ENCODE measurements at regions not wholly inside any gene's neighbourhood (a gene's known extent, or its start where the extent isn't known, plus 50 kb on each side); places are given as distances from the start of the nearest gene placed in this dataset.
A peak's percentile ranks its signal among the peaks of the same experiment; 100 is the strongest.

- no peaks in the 10 kb centered on the region for H3K36me3 ChIP-seq (ENCODE audit: control insufficient read depth in 1 of 2, insufficient read depth in 2 of 2, low read length in 2 of 2)
- no peak overlapping the region for H3K9ac ChIP-seq (ENCODE audit: low read length)
- H4K8ac ChIP-seq (ENCODE audit: low read depth, low read length): no peak overlapping the region
- no peak overlapping the region for H3K4ac ChIP-seq (ENCODE audit: low read depth, low read length)
- peaks cover 3% of the 10 kb centered on the region for H3K9me3 ChIP-seq (ENCODE audit: insufficient read depth, low read depth, low read length)
- no peak overlapping the region for H2BK5ac ChIP-seq (ENCODE audit: low read depth, low read length, poor library complexity)
- H3K4me1 ChIP-seq (ENCODE audit: control insufficient read depth in 1 of 2, insufficient read depth in 2 of 2, low read length in 2 of 2): peaks cover 3 to 4% of the 10 kb centered on the region in 2 experiments
- no peak overlapping the region for H3K4me2 ChIP-seq (ENCODE audit: low read length)
- H3K4me3 ChIP-seq (ENCODE audit: low read depth, low read length): no peak overlapping the region
- no peak overlapping the region for H4K12ac ChIP-seq (ENCODE audit: low read depth, low read length)
- no peak overlapping the region for H2BK12ac ChIP-seq (ENCODE audit: low read length)
- no peak overlapping the region for H2AK5ac ChIP-seq (ENCODE audit: low read length)
- no peak overlapping the region for H2BK120ac ChIP-seq (ENCODE audit: insufficient read depth, low read length, poor library complexity)
- H3K27ac ChIP-seq (ENCODE audit: low read depth, low read length): no peak overlapping the region
- no peak overlapping the region for H3K23ac ChIP-seq (ENCODE audit: low read length)
- H2AFZ ChIP-seq (ENCODE audit: insufficient read depth, low read length, poor library complexity): no peak overlapping the region
- no peak overlapping the region for H3K14ac ChIP-seq (ENCODE audit: low read length)
- no peak overlapping the region for H3K18ac ChIP-seq (ENCODE audit: low read length)
- no peaks in the 10 kb centered on the region for H3K27me3 ChIP-seq (ENCODE audit: insufficient read depth, low read length)
- WGBS (ENCODE audit: extremely low coverage, insufficient coverage, insufficient read length): no CpG with 5 or more reads among the region's 1 CpG
- H3K79me1 ChIP-seq (ENCODE audit: low read length): peaks cover 2% of the 10 kb centered on the region
- no peak overlapping the region for H4K91ac ChIP-seq (ENCODE audit: low read depth, low read length)
- H3K79me2 ChIP-seq (ENCODE audit: control insufficient read depth, insufficient read depth, low read length, poor library complexity): no peaks in the 10 kb centered on the region
- no peak for DNase-seq
These were observed 408.1 kb downstream of the GADD45G start for GRCh38 chr9:90012949-90013348.

- Histone ChIP-seq H3K27ac (ENCODE audit: low read depth, low read length) (no peak overlapping the region), H3K4me2 (ENCODE audit: low read length) (no peak overlapping the region), H3K23ac (ENCODE audit: low read length) (no peak overlapping the region), H4K12ac (ENCODE audit: low read depth, low read length) (no peak overlapping the region), H2BK120ac (ENCODE audit: insufficient read depth, low read length, poor library complexity) (no peak overlapping the region), H4K91ac (ENCODE audit: low read depth, low read length) (no peak overlapping the region), H3K27me3 (ENCODE audit: insufficient read depth, low read length) (no peaks in the 10 kb centered on the region), H4K8ac (ENCODE audit: low read depth, low read length) (no peak overlapping the region), H3K4me1 (ENCODE audit: control insufficient read depth in 1 of 2, insufficient read depth in 2 of 2, low read length in 2 of 2) (no peaks in the 10 kb centered on the region), H3K18ac (ENCODE audit: low read length) (no peak overlapping the region), H3K4ac (ENCODE audit: low read depth, low read length) (no peak overlapping the region), H2BK12ac (ENCODE audit: low read length) (no peak overlapping the region), H2BK5ac (ENCODE audit: low read depth, low read length, poor library complexity) (no peak overlapping the region), H3K36me3 (ENCODE audit: control insufficient read depth in 1 of 2, insufficient read depth in 2 of 2, low read length in 2 of 2) (no peaks in the 10 kb centered on the region), H3K14ac (ENCODE audit: low read length) (no peak overlapping the region), H3K79me2 (ENCODE audit: control insufficient read depth, insufficient read depth, low read length, poor library complexity) (no peaks in the 10 kb centered on the region), H2AFZ (ENCODE audit: insufficient read depth, low read length, poor library complexity) (no peak overlapping the region), H3K9ac (ENCODE audit: low read length) (no peak overlapping the region), H3K4me3 (ENCODE audit: low read depth, low read length) (no peak overlapping the region), H3K9me3 (ENCODE audit: insufficient read depth, low read depth, low read length) (peaks cover 5% of the 10 kb centered on the region), H3K79me1 (ENCODE audit: low read length) (no peaks in the 10 kb centered on the region), H2AK5ac (ENCODE audit: low read length) (no peak overlapping the region)
- WGBS (ENCODE audit: extremely low coverage, insufficient coverage, insufficient read length): no CpG with 5 or more reads among the region's 8 CpGs
- DNase-seq: no peak
These were observed 409.0 kb downstream of the GADD45G start for GRCh38 chr9:90013778-90014177.

DNA sequence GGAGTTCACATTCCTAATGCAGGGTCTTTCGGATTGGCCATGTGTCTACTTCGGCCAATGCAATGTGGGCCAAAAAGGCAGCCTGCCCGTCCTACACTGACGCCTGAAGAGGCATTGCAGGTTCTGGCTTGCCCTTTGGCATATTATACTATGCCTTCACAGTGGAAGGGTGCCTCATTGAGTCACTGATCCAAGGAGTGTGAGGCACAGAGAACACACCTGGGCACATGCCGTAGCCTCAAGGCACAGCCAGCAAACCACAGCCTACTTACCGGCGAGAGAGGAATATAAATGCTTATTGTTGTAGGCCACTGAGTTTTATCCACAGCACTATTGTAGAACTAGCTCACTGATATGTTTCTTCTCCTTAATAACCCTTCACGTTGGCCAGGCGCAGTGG is 409.6 kb downstream of the GADD45G start:
- WGBS (ENCODE audit: extremely low coverage, insufficient coverage, insufficient read length): no CpG with 5 or more reads among the region's 9 CpGs
- no peak overlapping the region for H2AFZ ChIP-seq (ENCODE audit: insufficient read depth, low read length, poor library complexity)
- no peak overlapping the region for H4K8ac ChIP-seq (ENCODE audit: low read depth, low read length)
- H2BK120ac ChIP-seq (ENCODE audit: insufficient read depth, low read length, poor library complexity): no peak overlapping the region
- no peaks in the 10 kb centered on the region for H3K27me3 ChIP-seq (ENCODE audit: insufficient read depth, low read length)
- H3K79me2 ChIP-seq (ENCODE audit: control insufficient read depth, insufficient read depth, low read length, poor library complexity): no peaks in the 10 kb centered on the region
- H2BK5ac ChIP-seq (ENCODE audit: low read depth, low read length, poor library complexity): no peak overlapping the region
- no peak overlapping the region for H3K14ac ChIP-seq (ENCODE audit: low read length)
- no peak overlapping the region for H4K91ac ChIP-seq (ENCODE audit: low read depth, low read length)
- peak in 1 of 2 donors; percentile 40 for DNase-seq
- no peak overlapping the region for H3K27ac ChIP-seq (ENCODE audit: low read depth, low read length)
- H3K79me1 ChIP-seq (ENCODE audit: low read length): no peaks in the 10 kb centered on the region
- no peak overlapping the region for H3K4me2 ChIP-seq (ENCODE audit: low read length)
- H3K36me3 ChIP-seq (ENCODE audit: control insufficient read depth in 1 of 2, insufficient read depth in 2 of 2, low read length in 2 of 2): no peaks in the 10 kb centered on the region
- no peaks in the 10 kb centered on the region for H3K4me1 ChIP-seq (ENCODE audit: control insufficient read depth in 1 of 2, insufficient read depth in 2 of 2, low read length in 2 of 2)
- H3K4ac ChIP-seq (ENCODE audit: low read depth, low read length): no peak overlapping the region
- no peak overlapping the region for H3K18ac ChIP-seq (ENCODE audit: low read length)
- H4K12ac ChIP-seq (ENCODE audit: low read depth, low read length): no peak overlapping the region
- no peak overlapping the region for H2BK12ac ChIP-seq (ENCODE audit: low read length)
- peaks cover 8% of the 10 kb centered on the region for H3K9me3 ChIP-seq (ENCODE audit: insufficient read depth, low read depth, low read length)
- no peak overlapping the region for H3K9ac ChIP-seq (ENCODE audit: low read length)
- no peak overlapping the region for H2AK5ac ChIP-seq (ENCODE audit: low read length)
- no peak overlapping the region for H3K4me3 ChIP-seq (ENCODE audit: low read depth, low read length)
- no peak overlapping the region for H3K23ac ChIP-seq (ENCODE audit: low read length)

GRCh38 chr9:90016272-90016671 is 411.5 kb downstream of the GADD45G start:
- Histone ChIP-seq H4K91ac (ENCODE audit: low read depth, low read length) (no peak overlapping the region), H3K27me3 (ENCODE audit: insufficient read depth, low read length) (no peaks in the 10 kb centered on the region), H3K14ac (ENCODE audit: low read length) (no peak overlapping the region), H4K12ac (ENCODE audit: low read depth, low read length) (no peak overlapping the region), H4K8ac (ENCODE audit: low read depth, low read length) (no peak overlapping the region), H2BK5ac (ENCODE audit: low read depth, low read length, poor library complexity) (no peak overlapping the region), H2AK5ac (ENCODE audit: low read length) (no peak overlapping the region), H3K4me1 (ENCODE audit: control insufficient read depth in 1 of 2, insufficient read depth in 2 of 2, low read length in 2 of 2) (no peaks in the 10 kb centered on the region), H3K79me2 (ENCODE audit: control insufficient read depth, insufficient read depth, low read length, poor library complexity) (no peaks in the 10 kb centered on the region), H3K4me2 (ENCODE audit: low read length) (no peak overlapping the region), H2BK120ac (ENCODE audit: insufficient read depth, low read length, poor library complexity) (no peak overlapping the region), H2AFZ (ENCODE audit: insufficient read depth, low read length, poor library complexity) (no peak overlapping the region), H3K18ac (ENCODE audit: low read length) (no peak overlapping the region), H3K9ac (ENCODE audit: low read length) (no peak overlapping the region), H2BK12ac (ENCODE audit: low read length) (no peak overlapping the region), H3K36me3 (ENCODE audit: control insufficient read depth in 1 of 2, insufficient read depth in 2 of 2, low read length in 2 of 2) (no peaks in the 10 kb centered on the region), H3K27ac (ENCODE audit: low read depth, low read length) (no peak overlapping the region), H3K9me3 (ENCODE audit: insufficient read depth, low read depth, low read length) (peaks cover 8% of the 10 kb centered on the region), H3K23ac (ENCODE audit: low read length) (no peak overlapping the region), H3K4me3 (ENCODE audit: low read depth, low read length) (no peak overlapping the region), H3K79me1 (ENCODE audit: low read length) (no peaks in the 10 kb centered on the region), H3K4ac (ENCODE audit: low read depth, low read length) (no peak overlapping the region)
- no CpG with 5 or more reads among the region's 1 CpG for WGBS (ENCODE audit: extremely low coverage, insufficient coverage, insufficient read length)
- no peak for DNase-seq
